GM13976 (cell line): ENCODE measurements at regions not wholly inside any gene's neighbourhood (a gene's known extent, or its start where the extent isn't known, plus 50 kb on each side); places are given as distances from the start of the nearest gene placed in this dataset.

ENCODE experiments used
- DNase-seq: peaks from one replicate; pipeline ENCODE4 v3.0.0; 2012; ENCODE audit warnings: low spot score
- CTCF ChIP-seq: IDR thresholded peaks from 2 replicates; pipeline ENCODE4 v1.5.1; 2012; ENCODE audit warnings: borderline replicate concordance, mild to moderate bottlenecking; ENCODE audit not compliant: insufficient read depth; ENCODE audit errors: extremely low read depth, missing control alignments, control extremely low read depth
- in situ Hi-C: fragments of 300-500 bp; cut with MboI; formaldehyde crosslinking; loops from one replicate; pipeline ENCODE4 v1.12.0; 2022; ENCODE audit warnings: low sequenced_read_pairs, mixed read lengths, inconsistent platforms; ENCODE audit not compliant: unreplicated experiment

DNA sequence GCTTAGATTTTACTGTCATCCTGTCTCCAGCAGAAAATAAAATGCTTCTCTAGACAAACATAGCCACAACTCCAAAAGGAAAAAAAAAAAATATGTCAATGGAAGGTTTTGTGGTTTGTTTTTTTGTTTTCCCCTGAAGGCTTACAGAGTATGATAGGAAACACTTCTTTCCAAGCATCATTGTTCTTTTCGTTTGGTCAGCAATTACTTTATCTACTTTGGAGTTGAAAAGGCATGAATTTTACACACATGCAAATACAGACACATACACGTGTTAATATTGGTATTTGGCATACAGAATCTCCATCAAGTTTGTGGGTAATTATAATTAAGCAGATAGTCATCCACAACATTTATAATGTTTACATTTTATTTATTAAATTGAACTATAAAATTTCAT is 496.9 kb upstream of the MBL2 start:
- DNase-seq, result no peak
- TF ChIP-seq CTCF, result no peak

DNA sequence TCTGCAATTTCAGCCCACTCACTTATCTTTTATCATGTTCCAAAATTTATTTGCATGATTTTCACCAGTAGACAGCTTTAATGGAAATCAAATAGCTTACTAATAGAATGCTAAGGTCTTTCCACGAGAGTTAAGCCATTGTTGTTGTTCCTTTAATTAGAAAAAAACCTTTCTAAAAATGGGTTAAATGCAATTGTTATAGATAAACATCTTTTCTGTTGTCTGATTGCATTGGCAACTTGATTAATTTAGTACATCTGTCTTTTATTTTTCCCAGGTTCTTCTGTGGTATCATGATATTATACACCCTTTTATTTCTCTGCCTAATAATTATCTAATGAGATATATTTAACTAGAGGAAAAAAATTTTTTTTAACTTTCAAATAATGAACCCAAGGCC is 487.6 kb upstream of the MBL2 start:
- no peak for TF ChIP-seq CTCF
- in situ Hi-C loops, result no loop called here
- no peak for DNase-seq

More for the DNA sequence above, 496.9 kb upstream of the MBL2 start:
- in situ Hi-C loops, result no loop called here

- no peak for TF ChIP-seq CTCF
- in situ Hi-C loops, result no loop called here
- DNase-seq, result no peak
Observed at GRCh38 chr10:53256623-53257022, 484.0 kb upstream of the MBL2 start.

DNA sequence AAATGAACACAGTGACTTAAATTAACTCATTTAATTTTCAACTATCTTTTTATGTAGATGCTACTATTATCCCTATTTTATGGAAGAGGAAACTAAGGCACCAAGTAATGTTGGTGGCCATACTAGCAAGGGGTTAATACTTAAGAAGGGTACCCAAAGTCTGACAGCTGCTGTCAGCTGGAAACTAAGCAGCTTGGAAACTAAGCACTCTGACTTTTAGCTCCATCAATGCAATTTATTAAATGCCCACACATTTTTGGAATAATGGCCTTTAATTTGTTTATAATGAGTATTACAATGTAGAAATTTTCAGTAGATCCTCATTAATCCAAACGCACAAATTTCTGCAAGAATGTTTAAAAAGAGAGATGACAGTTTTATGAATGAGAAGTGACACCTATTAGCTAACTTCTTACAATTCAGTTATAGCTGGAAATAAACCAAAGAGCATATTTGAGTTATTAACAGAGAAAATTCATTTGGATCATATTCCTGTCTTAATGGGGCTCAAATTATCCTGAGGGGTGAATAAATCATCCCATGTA is 483.1 kb upstream of the MBL2 start:
- no peak for DNase-seq
- in situ Hi-C loops, result no loop called here
- TF ChIP-seq CTCF, result no peak

DNA sequence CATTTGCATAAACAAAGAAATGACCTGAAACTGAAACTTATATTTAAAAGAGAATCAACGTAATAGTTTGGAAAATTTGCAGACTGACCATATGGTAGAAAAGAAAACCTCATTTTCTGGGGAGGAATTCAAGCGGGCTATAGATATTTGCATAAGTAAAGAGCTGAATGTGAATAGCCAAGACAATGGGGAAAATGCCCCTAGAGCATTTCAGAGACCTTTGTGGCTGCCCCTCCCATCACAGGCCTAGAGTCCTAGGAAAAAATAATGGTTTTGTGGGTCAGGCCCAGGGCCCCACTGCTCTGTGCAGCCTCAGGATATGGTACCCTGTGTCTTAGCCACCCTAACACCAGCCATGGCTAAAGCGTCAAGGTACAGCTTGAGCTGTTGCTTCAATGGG is 480.6 kb upstream of the MBL2 start:
- TF ChIP-seq CTCF, result no peak
- DNase-seq, result no peak
- in situ Hi-C loops, result no loop called here

DNA sequence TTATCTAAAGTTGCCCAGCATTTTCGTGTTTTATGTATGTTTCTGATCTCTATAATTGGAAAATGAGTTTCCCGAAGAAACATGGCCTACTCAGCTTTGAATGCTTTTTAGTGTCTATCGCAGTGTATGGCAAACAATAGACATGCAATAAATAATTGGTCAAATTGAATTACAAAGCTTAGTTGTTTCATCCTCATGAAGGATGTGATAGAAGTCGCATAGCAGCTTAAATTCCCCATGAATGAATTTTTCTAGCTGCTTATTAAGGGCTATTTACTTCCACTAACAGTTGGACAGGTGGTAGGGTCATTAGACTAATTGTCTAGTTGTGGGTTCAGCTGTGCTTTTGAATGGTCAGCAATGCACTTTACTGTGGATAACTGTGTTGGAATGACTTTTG is 467.3 kb upstream of the MBL2 start:
- in situ Hi-C loops, result no loop called here
- DNase-seq, result no peak

More for the DNA sequence above, 467.3 kb upstream of the MBL2 start:
- no peak for TF ChIP-seq CTCF
